ENCODE measurements at regions not wholly inside any gene's neighbourhood (a gene's known extent, or its start where the extent isn't known, plus 50 kb on each side); places are given as distances from the start of the nearest gene placed in this dataset.

GRCh38 chr4:33930497-33930896 is 2313.8 kb downstream of the ARAP2 start:
- TF ChIP-seq CTCF (IDR thresholded peaks at IDR 0.05) (no peak), POLR2AphosphoS5 (IDR thresholded peaks at IDR 0.05) (no peak), POLR2A (IDR thresholded peaks at IDR 0.05) (no peak)

Data from stomach (tissue), 4 donors.